IPS-15b (cell line): ENCODE measurements at regions not wholly inside any gene's neighbourhood (a gene's known extent, or its start where the extent isn't known, plus 50 kb on each side); places are given as distances from the start of the nearest gene placed in this dataset.

ENCODE experiments used
- H3K27me3 ChIP-seq: one replicate; pipeline ENCODE4 v1.6.1; 2013; ENCODE audit warnings: low read length; ENCODE audit not compliant: control insufficient read depth, insufficient read depth
- H3K36me3 ChIP-seq: one replicate; pipeline ENCODE4 v1.6.1; 2013; ENCODE audit warnings: low read length; ENCODE audit not compliant: control insufficient read depth, insufficient read depth
- H3K4me1 ChIP-seq: one replicate; pipeline ENCODE4 v1.6.1; 2013; ENCODE audit warnings: mild to moderate bottlenecking, low read length; ENCODE audit not compliant: control insufficient read depth, insufficient read depth
- H3K4me3 ChIP-seq: one replicate; pipeline ENCODE4 v1.5.1; 2013; ENCODE audit warnings: low read depth, low read length
- H3K9ac ChIP-seq: one replicate; pipeline ENCODE4 v1.6.1; 2013; ENCODE audit warnings: low read depth, mild to moderate bottlenecking, low read length
- H3K9me3 ChIP-seq: one replicate; pipeline ENCODE4 v1.6.1; 2013; ENCODE audit warnings: mild to moderate bottlenecking, low read length; ENCODE audit not compliant: control insufficient read depth, insufficient read depth

GRCh38 chr9:2320632-2321031 is 301.0 kb upstream of the VLDLR start:
- Histone ChIP-seq H3K36me3 (no peaks in the 10 kb centered on the region), H3K4me3 (no peak overlapping the region), H3K4me1 (no peaks in the 10 kb centered on the region), H3K9ac (no peak overlapping the region), H3K9me3 (no peaks in the 10 kb centered on the region), H3K27me3 (no peaks in the 10 kb centered on the region)

GRCh38 chr9:2321523-2322148 is 300.0 kb upstream of the VLDLR start:
- Histone ChIP-seq H3K9ac (no peak overlapping the region), H3K4me3 (no peak overlapping the region), H3K27me3 (no peaks in the 10 kb centered on the region), H3K4me1 (no peaks in the 10 kb centered on the region), H3K9me3 (no peaks in the 10 kb centered on the region), H3K36me3 (no peaks in the 10 kb centered on the region)

DNA sequence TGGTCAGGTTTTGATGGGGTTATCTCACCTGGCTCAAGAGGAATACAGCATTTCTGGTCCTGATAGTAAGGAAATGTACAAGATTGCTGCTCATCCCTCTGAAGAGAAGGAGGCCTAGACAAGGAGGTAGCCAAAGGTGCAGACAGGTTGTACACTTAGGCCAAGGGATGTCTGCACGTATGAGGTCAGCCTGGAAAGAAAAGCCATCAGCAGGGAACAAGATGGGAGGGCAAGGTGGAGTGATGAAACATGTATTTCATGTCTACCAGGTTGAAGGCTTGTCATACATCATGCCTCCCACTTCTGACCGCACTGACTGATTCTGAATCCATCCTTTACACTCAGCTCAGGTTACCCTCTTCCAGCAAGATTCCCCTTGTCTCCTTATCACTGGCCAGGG is 296.8 kb upstream of the VLDLR start:
- Histone ChIP-seq H3K27me3 (no peaks in the 10 kb centered on the region), H3K9me3 (no peaks in the 10 kb centered on the region), H3K4me1 (no peaks in the 10 kb centered on the region), H3K9ac (no peak overlapping the region), H3K4me3 (no peak overlapping the region), H3K36me3 (no peaks in the 10 kb centered on the region)

DNA sequence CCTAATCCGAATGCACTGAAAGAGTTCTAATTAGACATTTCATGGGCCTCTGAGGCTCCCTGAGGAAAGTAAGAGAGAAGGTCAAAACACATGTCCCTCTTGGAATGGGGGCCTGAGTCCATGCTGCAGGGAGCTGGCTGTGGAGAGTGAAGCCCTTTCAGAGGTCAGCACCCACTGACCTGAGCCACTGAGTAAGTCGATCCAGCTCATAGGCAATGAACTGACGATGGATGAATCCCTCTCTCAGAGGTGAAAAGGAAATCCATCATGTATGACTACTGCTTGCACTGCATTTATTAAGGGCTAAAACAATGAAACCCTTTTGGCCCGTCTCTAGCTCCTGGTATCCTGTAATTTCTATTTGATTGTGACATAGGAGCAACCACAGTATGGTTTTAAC is 288.9 kb upstream of the VLDLR start:
- no peaks in the 10 kb centered on the region for H3K4me1 ChIP-seq
- H3K36me3 ChIP-seq, result no peaks in the 10 kb centered on the region
- no peaks in the 10 kb centered on the region for H3K27me3 ChIP-seq
- H3K4me3 ChIP-seq, result no peak overlapping the region
- H3K9ac ChIP-seq, result no peak overlapping the region
- H3K9me3 ChIP-seq, result no peaks in the 10 kb centered on the region

DNA sequence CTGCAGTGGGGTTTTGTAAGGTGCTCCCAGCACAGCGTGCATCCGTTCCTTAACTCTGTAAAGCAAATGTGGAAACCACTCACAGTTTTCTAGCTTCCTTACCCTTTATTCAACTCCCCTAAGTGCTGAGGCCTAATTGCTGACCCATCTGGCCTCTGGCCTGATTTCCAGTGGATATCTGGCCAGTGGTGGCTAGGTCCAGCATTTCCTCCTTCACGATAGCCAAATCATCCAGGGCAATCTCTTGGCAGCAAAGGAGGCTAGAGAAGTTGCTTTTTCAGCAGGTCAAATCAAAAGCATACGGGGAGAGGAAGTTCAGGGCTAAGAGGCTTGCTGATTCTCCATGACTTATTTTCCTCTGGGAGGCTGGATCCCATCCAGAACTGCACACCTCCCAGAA is 286.3 kb upstream of the VLDLR start:
- H3K27me3 ChIP-seq, result no peaks in the 10 kb centered on the region
- H3K9me3 ChIP-seq, result no peaks in the 10 kb centered on the region
- H3K36me3 ChIP-seq, result no peaks in the 10 kb centered on the region
- no peak overlapping the region for H3K4me3 ChIP-seq
- no peaks in the 10 kb centered on the region for H3K4me1 ChIP-seq
- H3K9ac ChIP-seq, result no peak overlapping the region

GRCh38 chr9:2336055-2336454 is 285.5 kb upstream of the VLDLR start:
- Histone ChIP-seq H3K27me3 (no peaks in the 10 kb centered on the region), H3K4me3 (no peak overlapping the region), H3K36me3 (no peaks in the 10 kb centered on the region)

GRCh38 chr9:2337131-2337530 is 284.5 kb upstream of the VLDLR start:
- no peaks in the 10 kb centered on the region for H3K36me3 ChIP-seq
- no peaks in the 10 kb centered on the region for H3K27me3 ChIP-seq
- no peak overlapping the region for H3K4me3 ChIP-seq
- H3K4me1 ChIP-seq, result no peaks in the 10 kb centered on the region
- H3K9ac ChIP-seq, result no peak overlapping the region
- H3K9me3 ChIP-seq, result no peaks in the 10 kb centered on the region

More at GRCh38 chr9:2336055-2336454, 285.5 kb upstream of the VLDLR start:
- H3K4me1 ChIP-seq, result no peaks in the 10 kb centered on the region
- no peaks in the 10 kb centered on the region for H3K9me3 ChIP-seq
- no peak overlapping the region for H3K9ac ChIP-seq

DNA sequence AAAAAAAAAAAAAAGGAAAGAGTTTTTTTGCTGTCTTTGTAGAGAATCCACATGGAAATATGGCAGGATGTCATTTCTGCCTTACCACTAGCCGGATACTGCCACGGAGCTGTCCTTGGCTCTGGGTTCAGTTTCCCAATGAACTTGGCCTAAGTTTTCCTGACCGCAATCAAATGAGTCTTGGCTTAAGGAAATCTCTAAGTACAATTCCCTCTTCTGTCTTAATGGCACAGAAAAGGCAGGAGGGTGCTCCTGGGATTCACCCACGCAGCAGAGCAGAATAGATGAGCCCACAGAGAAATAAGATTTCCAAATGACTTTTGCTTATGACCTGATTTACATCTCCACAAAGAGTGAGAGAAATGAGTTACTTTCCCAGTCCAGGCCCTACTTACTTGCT is 284.0 kb upstream of the VLDLR start:
- H3K27me3 ChIP-seq, result no peaks in the 10 kb centered on the region
- H3K4me3 ChIP-seq, result no peak overlapping the region
- no peaks in the 10 kb centered on the region for H3K4me1 ChIP-seq
- no peak overlapping the region for H3K9ac ChIP-seq
- no peaks in the 10 kb centered on the region for H3K36me3 ChIP-seq
- no peaks in the 10 kb centered on the region for H3K9me3 ChIP-seq

DNA sequence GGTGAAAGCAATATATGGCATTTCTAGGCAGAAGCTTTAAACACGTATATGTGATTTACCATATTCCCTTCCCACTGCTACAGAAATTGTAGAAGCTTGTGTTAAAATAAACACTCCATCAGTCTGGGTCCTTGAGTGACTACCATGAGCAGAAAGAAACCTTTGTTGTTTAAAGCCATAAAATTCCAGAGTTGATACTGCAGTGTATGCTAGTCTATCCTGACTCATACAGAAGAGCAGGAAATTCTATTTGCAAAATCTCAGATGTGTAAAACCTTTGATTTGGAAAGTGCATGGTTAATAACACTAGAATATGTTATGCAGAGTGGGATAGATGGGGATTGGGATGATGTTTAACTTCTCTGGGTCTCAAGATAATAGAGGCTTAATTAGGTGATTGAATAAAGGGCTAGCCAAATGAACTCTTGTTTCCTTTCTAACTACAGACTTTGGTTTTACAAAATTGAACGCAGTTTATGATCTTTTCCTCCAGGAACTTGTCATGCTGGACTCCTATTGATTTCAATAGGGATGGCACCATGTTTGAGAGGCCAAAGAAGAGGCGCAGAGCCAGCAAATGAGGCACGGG is 282.7 kb upstream of the VLDLR start:
- no peaks in the 10 kb centered on the region for H3K9me3 ChIP-seq
- no peak overlapping the region for H3K4me3 ChIP-seq
- no peaks in the 10 kb centered on the region for H3K4me1 ChIP-seq
- no peaks in the 10 kb centered on the region for H3K36me3 ChIP-seq
- H3K9ac ChIP-seq, result no peak overlapping the region
- no peaks in the 10 kb centered on the region for H3K27me3 ChIP-seq

GRCh38 chr9:2339416-2339815 is 282.2 kb upstream of the VLDLR start:
- H3K27me3 ChIP-seq, result no peaks in the 10 kb centered on the region
- H3K4me3 ChIP-seq, result no peak overlapping the region
- no peaks in the 10 kb centered on the region for H3K9me3 ChIP-seq
- no peaks in the 10 kb centered on the region for H3K36me3 ChIP-seq
- no peaks in the 10 kb centered on the region for H3K4me1 ChIP-seq
- no peak overlapping the region for H3K9ac ChIP-seq

DNA sequence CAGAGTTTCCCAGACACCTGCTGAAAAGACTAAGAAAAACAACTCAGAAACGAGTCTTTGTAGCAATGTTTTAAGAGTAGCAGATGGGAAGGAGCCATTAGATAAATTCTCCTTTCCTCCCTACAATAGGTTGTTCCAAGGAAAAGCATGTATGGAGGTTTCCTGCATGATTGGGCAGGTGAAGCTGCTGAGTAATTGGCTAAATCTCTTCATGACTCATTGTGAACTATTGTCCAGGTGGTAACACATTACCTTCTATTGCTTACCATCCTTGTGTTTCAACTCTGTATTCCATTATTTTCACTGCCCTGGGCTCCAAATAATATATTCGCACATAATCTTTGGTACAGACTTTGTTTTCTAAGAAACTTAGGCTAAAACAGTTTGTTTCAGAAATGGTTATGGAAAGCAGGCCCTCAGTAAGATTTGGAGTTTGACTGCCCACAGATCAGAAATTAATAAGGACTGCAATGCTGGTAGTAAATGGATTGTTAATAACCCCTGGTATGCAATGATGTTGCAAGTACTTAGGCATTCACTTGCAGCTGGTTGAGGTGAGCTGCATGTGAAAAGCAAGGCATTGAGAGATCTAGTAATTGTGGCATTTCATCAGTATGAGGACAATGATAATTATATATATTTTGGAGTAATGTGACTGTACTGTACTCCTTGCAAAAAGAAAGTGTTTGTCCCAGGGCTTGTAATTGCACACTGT is 281.4 kb upstream of the VLDLR start:
- H3K27me3 ChIP-seq, result no peaks in the 10 kb centered on the region
- H3K4me3 ChIP-seq, result no peak overlapping the region

GRCh38 chr9:2341126-2341525 is 280.5 kb upstream of the VLDLR start:
- H3K4me3 ChIP-seq, result no peak overlapping the region
- H3K27me3 ChIP-seq, result no peaks in the 10 kb centered on the region
- no peaks in the 10 kb centered on the region for H3K36me3 ChIP-seq
- no peaks in the 10 kb centered on the region for H3K9me3 ChIP-seq
- no peak overlapping the region for H3K9ac ChIP-seq
- H3K4me1 ChIP-seq, result no peaks in the 10 kb centered on the region

More for the DNA sequence above, 281.4 kb upstream of the VLDLR start:
- Histone ChIP-seq H3K9ac (no peak overlapping the region), H3K4me1 (no peaks in the 10 kb centered on the region), H3K36me3 (no peaks in the 10 kb centered on the region), H3K9me3 (no peaks in the 10 kb centered on the region)
